HG02943 (cell line): ENCODE measurements at regions not wholly inside any gene's neighbourhood (a gene's known extent, or its start where the extent isn't known, plus 50 kb on each side); places are given as distances from the start of the nearest gene placed in this dataset.
"Not testable (repeated sequence)": the region's sequence is repeated elsewhere in the genome, so short reads cannot be mapped to it uniquely, and the experiment has no call there.

Source experiments
- ATAC-seq: cut with Tn5 transposase; IDR thresholded peaks from one replicate; pipeline ENCODE4 v1.9.1; 2021; ENCODE audit warnings: mild to moderate bottlenecking, low read depth, moderate library complexity; ENCODE audit not compliant: unreplicated experiment

- ATAC-seq = no peak
Measured at GRCh38 chr13:61944329-61944929, 528.8 kb upstream of the PCDH20 start.

- no peak for ATAC-seq
Measured at GRCh38 chr13:61935710-61936109, 520.1 kb upstream of the PCDH20 start.

- no peak for ATAC-seq
Measured at GRCh38 chr13:61927648-61928047, 512.0 kb upstream of the PCDH20 start.

DNA sequence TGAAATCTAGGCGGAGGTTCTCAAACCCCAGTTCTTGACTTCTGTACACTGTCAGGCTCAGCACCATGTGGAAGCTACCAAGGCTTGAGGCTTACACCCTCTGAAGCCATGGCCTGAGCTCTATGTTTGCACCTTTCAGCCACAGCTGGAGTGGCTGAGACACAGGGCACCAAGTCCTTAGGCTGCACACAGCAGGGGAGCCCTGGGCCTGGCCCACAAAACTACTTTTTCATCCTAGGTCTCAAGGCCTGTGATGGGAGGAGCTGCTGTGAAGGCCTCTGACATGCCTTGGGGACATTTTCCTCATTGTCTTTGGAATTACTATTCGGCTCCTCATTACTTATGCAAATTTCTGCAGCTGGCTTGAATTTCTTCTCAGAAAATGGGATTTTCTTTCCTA is 503.2 kb upstream of the PCDH20 start:
- ATAC-seq = no peak

DNA sequence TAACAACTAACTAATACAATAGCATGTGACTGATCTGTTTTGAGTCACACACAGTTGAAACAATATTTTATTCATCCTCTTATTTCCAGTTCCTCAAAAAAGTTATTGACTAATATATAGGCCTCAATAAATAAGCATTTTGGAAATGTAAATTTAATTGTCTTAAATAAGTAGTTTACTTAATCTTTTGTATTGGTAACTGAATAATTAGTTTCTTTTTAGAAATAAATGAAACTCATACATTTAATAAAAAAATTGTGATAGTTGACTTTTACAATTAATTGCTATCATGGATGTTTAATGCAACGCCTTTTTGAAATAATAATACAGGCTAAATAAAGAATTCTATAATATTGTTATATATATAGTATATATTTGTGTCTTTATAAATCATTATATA is 500.8 kb upstream of the PCDH20 start:
- no peak for ATAC-seq

DNA sequence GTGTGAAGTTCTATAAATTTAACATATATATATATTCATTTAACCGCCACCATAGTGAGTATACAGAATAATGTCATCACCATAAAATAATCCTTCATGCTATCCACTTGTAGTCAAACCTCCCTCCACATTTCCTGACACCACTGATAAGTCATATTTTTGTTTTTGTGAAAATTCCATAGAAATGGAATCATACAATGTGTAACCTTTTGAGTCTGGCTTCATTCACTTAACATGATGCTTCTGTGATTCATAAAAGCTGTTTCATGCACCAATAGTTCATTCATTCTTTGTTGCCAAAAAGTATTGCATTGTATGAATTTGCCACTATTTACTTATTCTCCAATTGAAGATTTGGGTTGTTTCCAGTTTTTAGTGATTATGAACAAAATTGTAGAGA is 497.5 kb upstream of the PCDH20 start:
- no peak for ATAC-seq

GRCh38 chr13:61908906-61909615 is 493.4 kb upstream of the PCDH20 start:
- ATAC-seq = no peak

GRCh38 chr13:61905054-61905453 is 489.4 kb upstream of the PCDH20 start:
- ATAC-seq = no peak

DNA sequence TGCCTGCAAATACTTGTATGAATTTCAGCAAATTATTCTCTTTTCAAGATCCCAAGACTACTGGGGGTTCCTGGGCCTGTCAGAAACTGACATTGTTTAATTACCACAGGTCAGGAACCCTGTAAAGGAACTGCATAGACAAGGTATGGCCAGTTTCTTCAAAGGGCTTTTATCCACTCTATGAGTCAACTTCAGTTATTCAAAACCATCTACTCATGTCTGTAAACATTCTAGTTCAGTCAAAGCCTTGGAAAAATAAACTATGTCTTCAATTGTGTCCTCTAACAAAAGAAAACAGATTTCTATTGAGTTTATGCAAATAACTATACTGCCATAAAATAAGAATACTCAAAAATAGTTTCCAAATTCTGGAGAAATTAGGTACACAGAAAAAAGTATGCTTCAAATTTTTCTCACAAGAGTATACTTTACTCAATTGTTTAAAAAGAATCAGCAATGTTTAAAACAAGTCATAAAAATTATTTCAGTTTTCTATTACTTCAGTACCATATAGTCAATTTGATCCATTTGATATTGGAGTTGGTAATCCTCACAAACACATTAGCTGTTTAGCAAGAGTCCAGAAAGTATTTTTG is 486.4 kb upstream of the PCDH20 start:
- no peak for ATAC-seq

DNA sequence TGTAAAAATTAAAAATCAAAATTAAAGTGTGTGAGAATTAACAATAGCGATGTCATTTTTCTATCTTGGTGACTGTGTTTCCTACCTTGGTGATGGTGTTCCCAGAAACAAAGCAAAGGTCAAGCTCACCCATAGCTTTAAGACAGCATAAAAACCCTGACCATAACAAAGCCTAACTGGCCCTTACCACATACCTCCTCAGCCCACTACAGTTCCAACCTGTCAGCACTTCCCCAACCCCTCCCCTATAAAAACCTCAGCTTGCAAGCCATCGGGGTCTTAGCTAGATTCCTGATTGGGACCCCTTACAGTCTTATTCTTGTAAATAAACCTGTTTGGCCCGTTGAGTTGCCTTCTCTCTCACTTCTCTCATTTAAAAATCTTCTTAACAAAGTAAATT is 484.4 kb upstream of the PCDH20 start:
- no peak for ATAC-seq

- no peak for ATAC-seq
Measured at GRCh38 chr13:61898207-61898606, 482.6 kb upstream of the PCDH20 start.

GRCh38 chr13:61891401-61891800 is 475.8 kb upstream of the PCDH20 start:
- no peak for ATAC-seq

GRCh38 chr13:61884830-61885229 is 469.2 kb upstream of the PCDH20 start:
- no peak for ATAC-seq

DNA sequence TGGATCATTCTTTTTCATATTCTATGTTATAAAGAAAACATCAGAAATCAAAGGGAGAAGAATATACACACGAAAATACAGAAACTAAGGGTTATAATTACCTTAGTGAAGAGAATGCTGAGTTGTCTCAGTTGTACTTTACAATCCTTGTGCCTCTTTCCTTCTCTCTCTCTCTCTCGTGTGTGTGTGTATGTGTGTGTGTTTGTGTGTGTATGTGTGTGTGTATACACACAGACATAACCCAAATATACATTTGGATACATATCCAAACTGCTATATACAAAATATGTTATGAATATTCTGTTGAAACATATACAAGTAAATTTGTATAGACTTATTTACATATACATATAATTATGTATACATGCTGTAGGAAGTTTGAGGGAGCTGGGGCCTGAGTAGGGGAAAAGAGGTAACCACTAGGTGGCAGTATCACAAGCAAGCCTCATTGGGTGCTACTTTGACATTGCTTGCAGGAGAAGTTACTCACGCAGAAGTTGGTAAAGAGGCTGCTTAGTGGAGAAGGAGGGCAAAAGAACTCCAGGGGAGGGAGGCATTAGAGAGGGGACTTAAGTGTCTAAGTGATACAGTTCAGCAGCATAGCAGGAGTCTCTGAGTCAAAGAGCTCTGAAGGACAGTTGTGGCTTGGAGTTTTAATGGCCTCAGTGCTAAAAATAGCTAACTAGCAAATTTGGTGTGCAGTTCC is 465.1 kb upstream of the PCDH20 start:
- no peak for ATAC-seq

DNA sequence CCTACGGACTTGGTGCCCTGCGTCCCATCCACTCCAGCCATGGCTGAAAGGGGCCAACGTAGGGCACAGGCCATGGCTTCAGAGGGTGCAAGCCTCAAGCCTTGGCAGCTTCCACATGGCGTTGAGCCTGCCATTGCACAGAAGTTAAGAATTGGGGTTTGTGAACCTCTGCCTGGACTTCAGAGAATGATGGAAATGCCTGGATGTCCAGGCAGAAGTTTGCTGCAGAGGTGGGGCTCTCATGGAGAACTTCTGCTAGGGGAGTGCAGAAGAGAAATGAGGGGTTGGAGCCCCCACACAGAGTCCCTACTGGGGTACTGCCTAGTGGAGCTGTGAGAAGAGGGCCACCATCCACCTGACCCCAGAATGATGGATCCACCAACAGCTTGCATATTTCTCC is 462.9 kb upstream of the PCDH20 start:
- ATAC-seq = not testable (repeated sequence)

- ATAC-seq = no peak
Measured at GRCh38 chr13:61874970-61875579, 459.4 kb upstream of the PCDH20 start.

GRCh38 chr13:61873717-61874116 is 458.1 kb upstream of the PCDH20 start:
- ATAC-seq = no peak

DNA sequence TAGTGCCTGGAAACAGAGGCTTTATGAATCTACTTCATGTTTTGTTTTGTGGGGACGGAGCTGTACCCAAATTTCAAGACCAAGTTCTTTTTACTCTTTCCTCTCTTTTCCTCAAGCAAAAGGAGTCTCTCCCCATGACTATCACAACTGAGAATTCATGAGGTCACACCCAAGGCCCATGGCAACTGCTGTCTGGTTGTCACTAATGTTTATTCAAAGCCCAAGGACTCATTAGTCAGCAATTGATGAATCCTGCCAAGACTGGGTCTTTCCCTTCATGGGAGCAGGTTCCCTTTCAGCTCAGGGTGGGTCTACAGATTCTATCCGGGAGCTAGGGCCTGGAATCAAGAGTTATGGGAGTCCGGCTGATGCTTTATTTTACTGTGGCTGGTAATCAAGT is 441.5 kb upstream of the PCDH20 start:
- no peak for ATAC-seq

DNA sequence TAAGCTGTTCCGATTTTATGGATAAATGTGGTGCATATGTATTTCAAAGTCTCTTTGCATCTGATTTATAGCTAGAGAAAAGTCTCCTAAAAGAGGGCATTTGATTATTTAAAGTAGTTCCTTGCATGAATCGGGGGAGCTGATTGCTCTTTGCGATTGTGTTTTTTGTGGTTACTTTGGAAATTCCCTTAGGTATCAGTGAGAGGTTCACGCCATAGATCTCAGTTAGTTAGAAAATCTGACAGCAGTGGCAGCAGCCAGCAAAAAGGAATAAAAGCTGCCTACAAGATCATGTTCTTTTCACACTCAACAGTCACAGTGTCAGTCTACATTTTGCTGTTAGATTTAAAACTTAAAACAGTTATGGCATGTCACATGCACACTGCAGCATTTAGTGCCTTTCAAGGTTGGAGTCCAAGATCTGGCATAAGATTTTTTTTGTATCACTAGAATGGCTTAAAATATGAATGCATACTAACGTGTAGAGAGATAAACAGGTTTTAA is 436.5 kb upstream of the PCDH20 start:
- ATAC-seq = no peak

- no peak for ATAC-seq
Measured at GRCh38 chr13:61850794-61851193, 435.1 kb upstream of the PCDH20 start.

- ATAC-seq = no peak
Measured at GRCh38 chr13:61838568-61838967, 422.9 kb upstream of the PCDH20 start.
